ENCODE measurements at regions not wholly inside any gene's neighbourhood (a gene's known extent, or its start where the extent isn't known, plus 50 kb on each side); places are given as distances from the start of the nearest gene placed in this dataset.

DNA sequence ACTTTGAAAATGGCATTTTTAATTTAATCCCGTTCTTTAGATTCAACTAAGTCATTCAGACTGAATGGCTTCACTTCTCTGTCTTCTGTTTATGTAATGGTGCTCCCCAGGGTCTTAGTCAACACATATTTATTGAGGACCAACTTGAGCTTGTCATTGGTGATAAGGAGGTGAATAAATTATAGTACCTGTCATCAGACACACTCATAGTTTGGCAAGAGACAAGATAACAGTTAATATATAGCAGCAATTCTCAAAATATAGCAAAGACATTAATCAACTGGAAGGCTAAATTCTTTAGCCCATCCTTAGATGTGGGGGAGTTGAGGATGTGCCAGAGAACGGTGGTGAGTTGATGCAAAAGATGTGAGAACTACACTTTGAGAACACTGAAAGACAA lies 78.4 kb downstream of the MACIR start:
- no peak for DNase-seq

DNA sequence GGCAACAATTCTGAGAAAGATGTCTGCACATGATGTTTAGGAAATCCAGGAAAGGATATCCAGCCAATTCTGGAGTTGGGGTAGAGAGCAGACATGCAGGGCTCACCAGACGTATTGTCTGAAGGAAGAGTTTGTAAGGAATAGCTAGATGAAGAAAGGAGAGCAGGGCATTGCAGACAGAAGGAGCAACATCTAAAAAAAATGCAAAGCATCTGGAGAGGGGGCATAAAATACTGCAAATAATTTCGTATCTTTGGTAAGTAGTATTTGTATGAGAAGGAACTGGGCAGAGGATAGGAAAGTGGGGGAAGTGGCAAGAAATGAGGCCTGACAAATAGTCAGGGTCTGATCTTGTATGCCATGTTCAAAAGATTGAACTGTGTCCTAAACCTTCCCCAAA lies 74.8 kb downstream of the MACIR start:
- DNase-seq = no peak

DNA sequence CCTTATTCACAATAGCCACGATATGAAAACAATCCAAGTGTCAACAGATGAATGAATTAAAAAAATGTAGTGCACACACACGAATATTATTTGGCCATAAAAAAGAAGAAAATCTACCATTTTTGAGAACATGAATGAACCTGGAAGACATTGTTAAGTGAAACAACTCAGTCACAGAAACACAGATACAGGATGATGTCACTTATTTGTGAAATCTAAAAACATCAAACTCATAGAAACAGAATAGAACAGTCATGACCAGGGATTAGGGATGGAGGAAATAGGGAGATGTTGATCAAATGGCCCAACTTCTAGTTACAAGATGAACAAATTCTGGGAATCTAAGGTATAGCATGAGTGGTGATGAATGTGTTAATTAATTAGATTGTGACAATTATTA lies 72.3 kb downstream of the MACIR start:
- no peak for DNase-seq
